CD4-positive, alpha-beta T cell (primary cell): ENCODE measurements at regions not wholly inside any gene's neighbourhood (a gene's known extent, or its start where the extent isn't known, plus 50 kb on each side); places are given as distances from the start of the nearest gene placed in this dataset.

Experiments
- ATAC-seq: fragments of 200-7000 bp; cut with Tn5 transposase; one replicate; pipeline ENCODE4 v1.10.0; 2022; ENCODE audit warnings: mild to moderate bottlenecking; ENCODE audit not compliant: poor library complexity
- CTCF ChIA-PET: fragments of 350-600 bp; sonication (Branson Sonifier 250); formaldehyde crosslinking; loops from one replicate; lab custom pipeline; 2021; ENCODE audit warnings: antibody characterized with exemption, inconsistent platforms; lab: Charles Lee
- POLR2A ChIA-PET: fragments of 350-600 bp; sonication (Branson Sonifier 250); formaldehyde crosslinking; loops from one replicate; lab custom pipeline; 2021; ENCODE audit warnings: antibody characterized with exemption, inconsistent platforms; lab: Charles Lee
- DNase-seq, 14 experiments: peaks; one replicate each; pipeline ENCODE4 v3.0.0-alpha.2; 2013 to 2020; ENCODE audit warnings: mixed read lengths in 2 of 14
- H3K27ac ChIP-seq, 2 donors: one replicate each; pipeline versions ENCODE4 v1.5.1 to v1.7.0; 2013; ENCODE audit warnings: low read length in 2 of 2, low read depth in 1 of 2, mild to moderate bottlenecking in 1 of 2
- H3K27me3 ChIP-seq, 2 experiments: 1 replicate in 1 of 2; 2 replicates in 1 of 2; pipeline versions ENCODE4 v1.6.1 to v1.7.0; 2013; ENCODE audit warnings: low read length in 2 of 2, control low read depth in 1 of 2, mild to moderate bottlenecking in 1 of 2, moderate library complexity in 1 of 2; ENCODE audit not compliant: insufficient read depth in 2 of 2, control insufficient read depth in 1 of 2
- H3K36me3 ChIP-seq: one replicate; pipeline ENCODE4 v1.6.1; 2013; ENCODE audit warnings: low read length, control low read depth; ENCODE audit not compliant: insufficient read depth
- H3K4me1 ChIP-seq: one replicate; pipeline ENCODE4 v1.6.1; 2013; ENCODE audit warnings: low read length, control low read depth; ENCODE audit not compliant: insufficient read depth
- H3K4me3 ChIP-seq: one replicate; pipeline ENCODE4 v1.5.1; 2013; ENCODE audit warnings: mild to moderate bottlenecking, low read length, moderate library complexity
- H3K9me3 ChIP-seq, 2 experiments: 1 replicate in 1 of 2; 2 replicates in 1 of 2; pipeline versions ENCODE4 v1.6.1 to v1.7.0; 2013; ENCODE audit warnings: low read length in 2 of 2, mild to moderate bottlenecking in 2 of 2, control low read depth in 1 of 2, moderate library complexity in 1 of 2; ENCODE audit not compliant: control insufficient read depth in 1 of 2, insufficient read depth in 1 of 2
- H3K27ac Mint-ChIP-seq: one replicate; pipeline ENCODE4 v1.8.0; 2020; ENCODE audit warnings: mixed read lengths
- H3K27me3 Mint-ChIP-seq: one replicate; pipeline ENCODE4 v1.8.0; 2021; ENCODE audit warnings: mixed read lengths
- H3K36me3 Mint-ChIP-seq: one replicate; pipeline ENCODE4 v1.8.0; 2021; ENCODE audit warnings: low read depth, mixed read lengths
- H3K4me1 Mint-ChIP-seq: one replicate; pipeline ENCODE4 v1.8.0; 2021; ENCODE audit warnings: low read depth, mixed read lengths
- H3K4me3 Mint-ChIP-seq: one replicate; pipeline ENCODE4 v1.8.0; 2020; ENCODE audit warnings: mild to moderate bottlenecking, mixed read lengths
- H3K9me3 Mint-ChIP-seq: one replicate; pipeline ENCODE4 v1.8.0; 2020; ENCODE audit warnings: mixed read lengths
- intact Hi-C, 2 experiments: fragments of 100-400 bp; cut with DNase I in 1 of 2; cut with micrococcal nuclease in 1 of 2; formaldehyde crosslinking; loops; one replicate each; pipeline versions ENCODE4 v1.15.1 to v1.9.0; 2023 to 2025; cut with DNase I, micrococcal nuclease
- TF ChIP-seq, protein P1 (sequence below): fragments of 200-600 bp; IDR thresholded peaks from one replicate; pipeline ENCODE4 v1.8.0; 2022; ENCODE audit warnings: antibody characterized with exemption, mild to moderate bottlenecking

DNA sequence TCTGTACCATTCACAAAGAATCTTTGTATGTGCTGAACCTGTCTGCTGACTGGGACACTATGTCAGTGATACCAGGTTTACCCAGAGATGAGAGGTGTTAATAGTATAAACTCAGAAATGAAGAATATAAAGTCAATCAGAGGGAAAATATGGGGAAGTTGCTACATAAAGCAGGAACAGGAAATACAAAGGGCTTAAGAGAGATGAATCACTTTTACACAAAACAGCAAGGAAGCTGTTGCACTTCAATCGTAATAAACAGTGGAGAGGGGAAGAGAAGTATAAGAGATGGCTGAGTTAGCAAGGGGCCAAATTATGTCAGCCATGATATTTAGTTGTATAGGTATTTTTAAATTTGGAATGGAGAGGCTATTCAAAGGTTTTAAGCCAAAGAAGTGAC, 890.2 kb upstream of the NCAM2 start:
- no peaks in the 10 kb centered on the region for H3K4me1 Mint-ChIP-seq
- H3K4me3 Mint-ChIP-seq: no peak overlapping the region
- intact Hi-C loops: no loop called here
- no peak overlapping the region for H3K27ac ChIP-seq
- ChIA-PET POLR2A (no interaction called here), CTCF (interaction anchor here (0.6 kb wide), 1 partner anchor 9 kb away, joined by 3 read pairs; no protein-coding TSS in a partner anchor)
- no peak overlapping the region for H3K4me3 ChIP-seq
- H3K9me3 ChIP-seq: peaks cover 4 to 5% of the 10 kb centered on the region in 2 experiments
- no peaks in the 10 kb centered on the region for H3K27me3 ChIP-seq
- ATAC-seq (no peak), DNase-seq (no peak)
- no peaks in the 10 kb centered on the region for H3K36me3 Mint-ChIP-seq
- H3K9me3 Mint-ChIP-seq: peaks cover 13% of the 10 kb centered on the region
- H3K27ac Mint-ChIP-seq: no peak overlapping the region
- H3K27me3 Mint-ChIP-seq: no peaks in the 10 kb centered on the region
- TF ChIP-seq, protein P1, sequence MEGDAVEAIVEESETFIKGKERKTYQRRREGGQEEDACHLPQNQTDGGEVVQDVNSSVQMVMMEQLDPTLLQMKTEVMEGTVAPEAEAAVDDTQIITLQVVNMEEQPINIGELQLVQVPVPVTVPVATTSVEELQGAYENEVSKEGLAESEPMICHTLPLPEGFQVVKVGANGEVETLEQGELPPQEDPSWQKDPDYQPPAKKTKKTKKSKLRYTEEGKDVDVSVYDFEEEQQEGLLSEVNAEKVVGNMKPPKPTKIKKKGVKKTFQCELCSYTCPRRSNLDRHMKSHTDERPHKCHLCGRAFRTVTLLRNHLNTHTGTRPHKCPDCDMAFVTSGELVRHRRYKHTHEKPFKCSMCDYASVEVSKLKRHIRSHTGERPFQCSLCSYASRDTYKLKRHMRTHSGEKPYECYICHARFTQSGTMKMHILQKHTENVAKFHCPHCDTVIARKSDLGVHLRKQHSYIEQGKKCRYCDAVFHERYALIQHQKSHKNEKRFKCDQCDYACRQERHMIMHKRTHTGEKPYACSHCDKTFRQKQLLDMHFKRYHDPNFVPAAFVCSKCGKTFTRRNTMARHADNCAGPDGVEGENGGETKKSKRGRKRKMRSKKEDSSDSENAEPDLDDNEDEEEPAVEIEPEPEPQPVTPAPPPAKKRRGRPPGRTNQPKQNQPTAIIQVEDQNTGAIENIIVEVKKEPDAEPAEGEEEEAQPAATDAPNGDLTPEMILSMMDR: no peak
- H3K36me3 ChIP-seq: no peaks in the 10 kb centered on the region
- no peaks in the 10 kb centered on the region for H3K4me1 ChIP-seq

DNA sequence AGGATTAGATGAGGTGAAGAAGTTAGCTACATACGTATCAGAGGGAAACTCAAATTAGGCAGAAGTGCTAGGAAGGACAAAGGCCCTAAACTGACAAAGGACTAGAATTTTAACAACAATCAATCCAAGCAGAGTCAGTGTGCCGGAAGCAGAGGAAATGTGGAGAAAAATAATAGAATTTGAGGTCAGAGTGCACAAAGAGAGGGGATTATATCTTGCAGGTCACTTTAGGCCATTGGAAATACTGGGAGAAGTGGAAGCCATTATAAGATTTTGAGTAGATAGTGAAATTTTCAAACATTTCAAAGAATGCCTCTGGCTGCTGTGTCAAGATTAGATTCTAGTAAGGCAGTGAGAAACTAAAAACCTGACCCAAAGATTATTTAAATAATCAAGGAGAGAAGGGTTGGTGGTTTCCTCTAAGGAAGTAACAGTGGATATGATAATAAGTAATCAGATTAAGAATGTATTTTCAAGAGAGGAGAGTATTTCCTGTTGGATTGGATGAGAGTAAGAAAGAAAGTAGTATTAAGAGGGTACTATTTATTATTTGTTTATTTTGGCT, 889.2 kb upstream of the NCAM2 start:
- peaks cover 12% of the 10 kb centered on the region for H3K9me3 Mint-ChIP-seq
- H3K4me1 Mint-ChIP-seq: no peaks in the 10 kb centered on the region
- intact Hi-C loops: no loop called here
- Histone ChIP-seq H3K4me1 (no peaks in the 10 kb centered on the region), H3K4me3 (no peak overlapping the region), H3K27me3 (no peaks in the 10 kb centered on the region), H3K27ac (no peak overlapping the region), H3K36me3 (no peaks in the 10 kb centered on the region), H3K9me3 (peaks cover 4 to 5% of the 10 kb centered on the region in 2 experiments)
- no peak overlapping the region for H3K4me3 Mint-ChIP-seq
- no peaks in the 10 kb centered on the region for H3K27me3 Mint-ChIP-seq
- H3K36me3 Mint-ChIP-seq: no peaks in the 10 kb centered on the region
- CTCF ChIA-PET: no interaction called here
- DNase-seq: no peak
- TF ChIP-seq, protein P1: no peak
- POLR2A ChIA-PET: no interaction called here
- no peak for ATAC-seq
- no peak overlapping the region for H3K27ac Mint-ChIP-seq

DNA sequence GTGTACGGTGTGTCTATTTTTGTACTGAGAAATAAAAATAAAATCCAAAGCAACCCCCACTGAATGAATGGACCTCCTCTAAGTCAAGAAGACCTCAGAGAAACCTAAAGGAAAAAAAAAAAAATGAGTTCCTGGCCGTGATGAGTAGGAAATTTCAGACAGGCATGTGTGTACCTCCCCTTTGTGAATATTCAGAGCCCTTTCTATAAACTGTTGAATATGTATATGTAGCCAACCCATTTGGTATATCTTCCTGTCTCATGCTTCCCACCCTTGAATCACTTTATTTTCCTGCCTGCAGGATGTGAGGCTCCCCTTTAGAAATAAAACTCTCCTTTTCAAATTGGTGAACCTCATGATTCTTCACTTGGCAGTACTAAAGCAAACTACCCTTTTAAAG, 887.8 kb upstream of the NCAM2 start:
- Mint-ChIP-seq H3K27me3 (no peaks in the 10 kb centered on the region), H3K4me3 (no peak overlapping the region), H3K9me3 (peaks cover 15% of the 10 kb centered on the region), H3K27ac (no peak overlapping the region), H3K4me1 (no peaks in the 10 kb centered on the region), H3K36me3 (no peaks in the 10 kb centered on the region)
- no peak for ATAC-seq
- DNase-seq: no peak
- Histone ChIP-seq H3K9me3 (peaks cover 0 to 4% of the 10 kb centered on the region in 2 experiments), H3K27ac (no peak overlapping the region), H3K4me1 (no peaks in the 10 kb centered on the region), H3K36me3 (no peaks in the 10 kb centered on the region), H3K4me3 (no peak overlapping the region), H3K27me3 (no peaks in the 10 kb centered on the region)
- intact Hi-C loops: no loop called here
- CTCF ChIA-PET: no interaction called here
- POLR2A ChIA-PET: no interaction called here
- TF ChIP-seq, protein P1: no peak
